ENCODE measurements at regions not wholly inside any gene's neighbourhood (a gene's known extent, or its start where the extent isn't known, plus 50 kb on each side); places are given as distances from the start of the nearest gene placed in this dataset.

DNA sequence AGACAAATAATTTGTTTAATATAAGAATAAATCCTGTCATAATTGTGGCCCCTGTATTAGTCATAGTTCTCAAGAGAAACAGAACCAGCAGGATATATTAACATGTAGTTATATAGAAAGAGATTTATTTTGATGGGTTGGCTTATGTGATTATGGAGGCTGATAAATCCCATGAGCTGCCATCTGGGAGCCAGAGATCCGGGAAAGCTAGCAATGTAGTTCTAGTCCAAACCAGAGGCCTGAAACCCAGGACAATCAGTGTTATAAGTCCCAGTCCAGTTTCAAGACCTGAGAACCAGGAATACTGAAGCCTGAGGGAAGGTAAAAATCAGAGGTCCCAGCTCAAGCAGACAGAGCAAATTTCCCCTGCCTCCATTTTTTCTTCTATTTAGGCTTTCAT, 435.8 kb downstream of the RPL10L start:
- WGBS = 92% methylated on average over 1 of the region's 1 CpG
- Histone ChIP-seq H3K9me3 (ENCODE audit: control insufficient read depth in 2 of 2, insufficient read depth in 1 of 2, low read length in 1 of 2) (no peaks in the 10 kb centered on the region), H3K4me3 (ENCODE audit: low read length in 2 of 2) (no peak overlapping the region), H3K27ac (ENCODE audit: low read depth in 1 of 2, low read length in 1 of 2) (no peak overlapping the region), H3K4me1 (ENCODE audit: control insufficient read depth in 2 of 2, insufficient read depth in 2 of 2, low read length in 2 of 2) (no peaks in the 10 kb centered on the region), H3K36me3 (ENCODE audit: control insufficient read depth in 2 of 2, insufficient read depth in 2 of 2, low read length in 1 of 2) (no peaks in the 10 kb centered on the region), H3K27me3 (ENCODE audit: control insufficient read depth in 2 of 2, insufficient read depth in 1 of 2, low read length in 1 of 2) (no peaks in the 10 kb centered on the region)
- no peak for DNase-seq (ENCODE audit: low read depth in 6 of 9, low spot score in 9 of 9)

DNA sequence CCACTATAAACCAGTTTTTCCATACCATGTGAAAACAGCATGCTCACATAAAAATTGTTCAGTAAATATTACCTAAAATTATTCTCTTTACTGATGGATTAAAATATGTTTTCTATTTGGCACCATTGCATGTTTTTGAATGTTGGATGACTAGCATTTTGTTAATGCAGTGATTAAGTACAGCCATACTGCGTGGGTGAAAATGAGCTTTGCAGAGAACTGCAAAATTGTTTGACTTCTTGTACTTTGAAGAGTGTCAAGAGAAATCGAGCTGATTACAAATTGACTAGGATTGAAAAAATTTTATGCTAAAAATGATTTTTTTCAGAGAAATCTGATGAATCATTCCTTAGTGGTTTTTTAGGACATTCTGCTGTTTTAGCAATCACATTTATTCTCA, 452.9 kb downstream of the RPL10L start:
- Histone ChIP-seq H3K27me3 (ENCODE audit: control insufficient read depth in 2 of 2, insufficient read depth in 1 of 2, low read length in 1 of 2) (no peaks in the 10 kb centered on the region), H3K36me3 (ENCODE audit: control insufficient read depth in 2 of 2, insufficient read depth in 2 of 2, low read length in 1 of 2) (no peaks in the 10 kb centered on the region), H3K9me3 (ENCODE audit: control insufficient read depth in 2 of 2, insufficient read depth in 1 of 2, low read length in 1 of 2) (no peaks in the 10 kb centered on the region), H3K27ac (ENCODE audit: low read depth in 1 of 2, low read length in 1 of 2) (no peak overlapping the region), H3K4me1 (ENCODE audit: control insufficient read depth in 2 of 2, insufficient read depth in 2 of 2, low read length in 2 of 2) (no peaks in the 10 kb centered on the region), H3K4me3 (ENCODE audit: low read length in 2 of 2) (no peak overlapping the region)
- no peak for DNase-seq (ENCODE audit: low read depth in 6 of 9, low spot score in 9 of 9)
- WGBS = 92% methylated on average over 2 of the region's 2 CpGs

DNA sequence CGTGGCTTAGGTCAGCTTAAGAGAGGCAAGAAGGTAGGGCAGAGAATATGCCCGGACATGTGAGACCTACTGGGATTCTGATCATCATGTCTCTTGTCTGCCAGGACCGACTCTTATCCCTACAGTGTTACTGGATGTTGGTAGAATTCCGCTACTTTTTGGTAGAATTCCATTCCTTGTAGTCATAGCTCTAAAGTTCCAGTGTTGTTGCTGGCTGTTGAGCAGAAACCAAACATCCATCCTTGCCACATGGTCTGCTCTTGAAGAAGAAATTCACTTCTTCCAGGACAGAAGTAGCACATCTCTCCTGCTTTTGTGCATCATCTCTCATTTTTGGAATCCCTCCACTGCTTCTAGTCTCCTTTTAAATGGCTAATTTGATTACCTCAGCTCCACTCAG, 453.7 kb downstream of the RPL10L start:
- H3K4me1 ChIP-seq (ENCODE audit: control insufficient read depth in 2 of 2, insufficient read depth in 2 of 2, low read length in 2 of 2) = no peaks in the 10 kb centered on the region
- DNase-seq (ENCODE audit: low read depth in 6 of 9, low spot score in 9 of 9) = no peak
- no peaks in the 10 kb centered on the region for H3K9me3 ChIP-seq (ENCODE audit: control insufficient read depth in 2 of 2, insufficient read depth in 1 of 2, low read length in 1 of 2)
- WGBS = 96% methylated on average over 4 of the region's 4 CpGs
- no peak overlapping the region for H3K27ac ChIP-seq (ENCODE audit: low read depth in 1 of 2, low read length in 1 of 2)
- no peaks in the 10 kb centered on the region for H3K27me3 ChIP-seq (ENCODE audit: control insufficient read depth in 2 of 2, insufficient read depth in 1 of 2, low read length in 1 of 2)
- H3K4me3 ChIP-seq (ENCODE audit: low read length in 2 of 2) = no peak overlapping the region
- no peaks in the 10 kb centered on the region for H3K36me3 ChIP-seq (ENCODE audit: control insufficient read depth in 2 of 2, insufficient read depth in 2 of 2, low read length in 1 of 2)

Measured in thymus (tissue), 11 donors.